Stimulated activated CD8-positive, alpha-beta memory T cell treated with anti-CD3 and anti-CD28 coated beads, Interleukin-4, amount 100 ng/mL, for 24 hours (primary cell): ENCODE measurements at regions not wholly inside any gene's neighbourhood (a gene's known extent, or its start where the extent isn't known, plus 50 kb on each side); places are given as distances from the start of the nearest gene placed in this dataset.

Experiments
- DNase-seq: peaks from one replicate; pipeline ENCODE4 v3.0.0-alpha.2; 2020; ENCODE audit warnings: low read depth

DNA sequence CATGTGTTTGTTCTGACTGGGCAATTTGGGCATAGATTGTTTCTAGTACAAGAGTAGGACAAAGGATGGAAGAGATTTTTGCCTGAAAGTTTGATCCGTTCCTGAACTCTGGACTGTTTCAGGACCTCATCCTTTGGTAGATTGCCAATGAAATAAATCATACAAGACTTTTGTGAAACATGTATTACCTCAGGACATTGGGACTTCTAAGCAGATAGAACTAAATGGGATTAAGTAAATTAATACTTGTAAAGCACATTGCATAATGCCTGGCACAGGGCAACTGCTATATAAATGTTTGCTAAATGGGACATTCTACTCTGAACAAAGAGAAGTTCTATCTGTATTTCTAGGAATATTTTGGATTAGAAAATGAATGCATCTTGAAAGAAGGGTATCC, 164.8 kb upstream of the RPS6KA3 start:
- DNase-seq, result no peak

GRCh38 chrX:20427173-20427770, 160.6 kb upstream of the RPS6KA3 start:
- DNase-seq, result no peak

GRCh38 chrX:20421697-20422096, 155.0 kb upstream of the RPS6KA3 start:
- no peak for DNase-seq

- no peak for DNase-seq
These were observed 154.6 kb upstream of the RPS6KA3 start for GRCh38 chrX:20421275-20421674.

DNA sequence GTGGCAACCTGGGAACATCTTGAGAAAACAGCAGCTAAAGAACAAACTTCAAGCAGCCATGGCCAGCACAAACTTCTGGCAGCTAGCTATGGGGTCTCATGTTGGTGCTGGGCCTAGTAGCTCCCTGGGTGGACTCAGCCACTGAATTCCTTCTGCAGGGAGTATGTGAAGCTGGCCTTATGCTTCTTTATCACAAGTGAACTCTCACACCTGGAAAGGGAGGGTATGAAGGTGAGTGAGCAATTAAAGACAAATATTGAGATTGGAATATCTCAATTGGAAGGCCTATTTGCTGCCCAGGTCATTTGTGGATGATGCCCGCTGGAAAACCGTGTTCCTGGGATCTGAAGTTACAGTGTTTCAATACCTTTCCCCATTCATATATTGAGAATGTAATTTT, 153.3 kb upstream of the RPS6KA3 start:
- no peak for DNase-seq

- DNase-seq, result no peak
These were observed 151.9 kb upstream of the RPS6KA3 start for GRCh38 chrX:20418379-20419150.

- DNase-seq, result no peak
These were observed 148.2 kb upstream of the RPS6KA3 start for GRCh38 chrX:20414762-20415445.

DNA sequence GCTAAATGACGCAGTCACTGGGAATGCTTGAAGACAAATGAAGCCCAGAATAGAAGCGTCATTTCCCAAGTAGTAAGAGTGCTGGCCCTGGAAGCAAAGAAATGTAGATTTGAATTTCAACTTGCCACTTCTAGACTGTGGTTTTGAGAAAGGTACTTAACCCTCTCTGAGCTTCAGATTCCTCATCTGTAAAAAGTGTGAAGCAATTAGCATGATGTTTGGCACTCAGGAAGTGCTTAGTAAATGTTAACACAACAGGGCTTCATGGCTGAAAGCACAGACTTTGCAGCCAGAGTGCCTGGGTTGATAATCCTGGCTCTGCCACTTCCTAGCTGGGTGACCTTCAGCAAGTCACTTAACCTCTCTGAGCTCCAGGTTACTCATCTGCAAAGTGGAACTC, 147.4 kb upstream of the RPS6KA3 start:
- DNase-seq, result no peak

DNA sequence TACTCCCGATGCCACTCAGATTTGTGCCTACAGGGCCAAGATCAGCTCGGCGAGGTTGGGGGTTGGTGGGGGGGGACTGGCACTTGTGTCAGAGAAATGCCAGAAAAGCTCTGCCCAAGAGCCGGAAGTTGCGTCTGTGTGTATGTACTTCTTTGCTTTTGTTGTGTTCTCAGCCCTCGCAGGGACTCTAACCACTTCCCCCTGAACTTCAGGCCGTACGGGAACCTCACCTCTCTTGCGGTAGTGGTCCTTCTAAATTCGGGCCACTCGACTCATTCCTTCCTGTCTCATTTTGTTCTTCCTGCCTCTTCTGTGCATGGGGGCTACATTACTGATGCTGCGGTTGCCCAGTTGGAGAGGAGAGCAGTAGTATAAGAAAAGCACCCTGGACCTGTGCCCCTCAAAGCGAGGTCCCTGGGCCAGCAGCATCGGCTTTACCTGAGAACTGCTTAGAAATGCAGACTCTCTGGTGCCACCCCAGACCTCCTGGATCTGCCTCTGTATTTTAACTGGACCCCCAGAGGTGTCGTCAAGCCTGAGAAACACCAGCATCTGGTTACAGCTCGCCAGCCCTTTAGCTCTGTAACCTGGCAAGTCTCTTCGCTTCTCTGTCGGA, 146.3 kb upstream of the RPS6KA3 start:
- peak; percentile 7 for DNase-seq

DNA sequence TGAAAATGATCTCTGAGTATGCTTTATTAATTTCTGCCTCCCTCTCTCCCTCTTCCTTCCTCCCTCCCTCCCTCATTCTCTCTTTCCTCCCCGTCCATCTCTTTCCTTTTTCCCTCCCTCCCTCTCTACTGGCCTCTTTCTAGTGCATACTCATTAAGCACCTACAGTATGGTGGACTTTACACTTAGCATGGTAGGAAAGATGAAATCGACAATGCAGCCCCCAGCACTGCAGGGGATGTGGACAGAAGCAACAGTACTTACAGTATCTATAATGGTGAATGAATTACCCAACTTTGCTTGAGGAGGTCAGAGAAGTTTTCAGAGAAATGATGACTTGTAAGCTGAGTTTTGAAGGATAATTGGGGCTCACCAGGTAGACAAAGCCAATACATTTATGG, 143.8 kb upstream of the RPS6KA3 start:
- DNase-seq, result no peak

DNA sequence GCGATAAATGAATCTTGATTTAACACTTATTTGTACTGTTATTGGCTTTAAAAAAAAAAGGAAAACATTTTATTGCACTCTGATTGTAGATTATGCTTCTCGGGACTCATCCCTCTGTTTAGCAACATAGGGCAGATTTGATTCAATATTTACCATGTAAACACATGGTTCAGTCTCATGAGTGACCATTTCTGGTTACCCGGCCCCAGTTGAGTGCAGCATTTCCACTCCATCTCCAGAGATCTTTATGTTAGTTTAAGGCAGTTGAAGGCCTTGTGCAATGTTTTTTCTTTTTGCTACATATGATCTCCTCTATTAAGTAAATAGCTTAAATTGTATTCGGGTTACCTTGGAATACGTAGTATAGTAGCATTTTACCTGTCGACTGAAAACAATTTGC, 143.3 kb upstream of the RPS6KA3 start:
- DNase-seq, result no peak

DNA sequence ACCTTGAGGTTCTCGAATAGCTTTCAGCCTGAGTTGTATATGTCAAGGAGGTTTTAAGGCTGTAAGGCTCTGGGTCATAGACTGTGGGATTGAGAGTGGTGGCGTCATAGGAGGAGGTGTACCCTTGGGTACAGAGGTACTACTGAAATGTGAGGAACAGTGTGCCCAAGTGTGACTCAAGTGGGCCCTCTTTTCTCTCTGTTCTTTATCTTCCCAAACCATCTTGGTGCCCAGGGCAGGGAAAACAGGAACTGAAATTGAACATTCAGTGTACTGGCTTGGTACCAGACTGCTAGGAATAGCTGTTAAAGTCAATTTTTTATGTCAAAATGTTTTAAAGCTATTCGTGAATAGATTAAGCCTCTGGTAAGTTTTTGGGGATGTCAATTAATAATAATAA, 136.2 kb upstream of the RPS6KA3 start:
- DNase-seq, result no peak

GRCh38 chrX:20399728-20400414, 133.2 kb upstream of the RPS6KA3 start:
- DNase-seq, result no peak

GRCh38 chrX:20397587-20397986, 130.9 kb upstream of the RPS6KA3 start:
- no peak for DNase-seq

DNA sequence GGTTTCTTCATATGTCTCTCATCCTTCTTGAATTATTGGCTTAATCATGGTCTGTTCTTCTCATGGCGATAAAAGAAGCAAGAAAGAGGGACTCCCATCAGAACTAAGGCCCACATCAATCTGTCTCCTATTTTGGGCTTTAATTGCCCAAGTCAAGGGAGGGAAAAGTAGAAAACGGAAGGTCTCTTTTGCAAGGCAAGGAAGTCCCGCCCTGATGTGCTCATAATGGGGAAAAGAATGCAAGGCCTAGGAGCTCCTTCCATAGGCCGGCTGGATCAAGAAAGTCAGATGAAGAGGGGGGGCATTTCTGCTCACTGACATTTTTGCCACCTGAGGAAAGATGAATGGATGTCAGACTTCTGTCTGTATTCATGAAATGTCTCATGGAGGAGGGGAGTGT, 127.7 kb upstream of the RPS6KA3 start:
- no peak for DNase-seq

GRCh38 chrX:20393944-20394343, 127.2 kb upstream of the RPS6KA3 start:
- no peak for DNase-seq

DNA sequence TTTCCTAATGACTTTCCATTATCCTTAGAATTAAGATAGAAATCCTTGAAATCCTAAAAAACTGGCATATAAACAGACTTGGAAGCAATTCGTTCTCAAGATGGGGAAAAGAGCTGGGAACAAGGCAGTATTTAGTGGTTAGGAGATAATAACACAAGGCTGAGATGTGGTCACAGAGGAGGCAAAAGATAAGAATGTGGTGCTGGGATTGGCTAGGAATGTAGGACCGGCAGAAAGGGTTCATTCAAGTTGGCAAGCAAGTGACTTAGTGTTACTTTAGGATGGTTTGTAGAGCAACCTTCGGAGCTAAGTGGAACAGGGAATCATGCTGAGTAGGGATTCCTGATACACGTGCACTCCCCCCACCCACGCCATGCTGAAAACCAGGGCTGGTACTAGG, 121.9 kb upstream of the RPS6KA3 start:
- no peak for DNase-seq

- no peak for DNase-seq
These were observed 116.8 kb upstream of the RPS6KA3 start for GRCh38 chrX:20383477-20383876.

DNA sequence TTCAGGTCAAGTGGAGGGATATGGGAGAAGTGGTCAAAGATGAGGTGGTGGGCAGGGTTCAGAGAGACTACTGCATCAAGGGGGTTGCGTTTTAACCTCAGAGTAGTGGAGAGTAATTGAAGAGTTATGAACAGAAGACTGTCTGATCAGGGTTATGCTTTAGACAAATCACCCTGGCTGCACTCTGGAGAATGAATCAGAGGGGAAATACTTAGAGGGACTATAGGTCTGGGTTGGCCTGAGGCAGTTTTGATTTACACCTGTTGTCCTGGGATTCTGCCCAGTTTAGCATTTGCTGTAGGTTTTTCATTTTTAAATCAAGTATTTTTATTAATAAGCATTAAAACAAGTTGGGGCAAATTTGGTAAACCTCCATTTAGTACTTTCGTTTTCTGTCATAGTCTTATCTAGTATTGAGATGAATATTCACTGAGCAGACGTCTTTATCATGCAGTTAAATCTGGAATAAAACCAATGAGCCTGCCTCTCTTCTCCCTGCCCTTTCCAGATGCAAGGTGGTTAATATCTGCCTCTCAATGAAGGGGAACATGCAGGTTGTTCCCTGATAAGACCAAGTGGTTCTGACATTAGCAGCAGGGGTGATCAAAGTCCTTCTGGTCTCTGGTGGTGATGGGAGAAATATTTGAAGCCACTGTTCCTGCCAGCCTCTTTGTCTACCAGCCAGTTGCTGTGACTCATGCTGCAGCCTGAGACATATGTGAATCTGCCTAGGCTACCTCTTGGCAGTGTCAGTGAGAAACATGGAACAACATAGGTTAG, 116.0 kb upstream of the RPS6KA3 start:
- DNase-seq, result no peak

DNA sequence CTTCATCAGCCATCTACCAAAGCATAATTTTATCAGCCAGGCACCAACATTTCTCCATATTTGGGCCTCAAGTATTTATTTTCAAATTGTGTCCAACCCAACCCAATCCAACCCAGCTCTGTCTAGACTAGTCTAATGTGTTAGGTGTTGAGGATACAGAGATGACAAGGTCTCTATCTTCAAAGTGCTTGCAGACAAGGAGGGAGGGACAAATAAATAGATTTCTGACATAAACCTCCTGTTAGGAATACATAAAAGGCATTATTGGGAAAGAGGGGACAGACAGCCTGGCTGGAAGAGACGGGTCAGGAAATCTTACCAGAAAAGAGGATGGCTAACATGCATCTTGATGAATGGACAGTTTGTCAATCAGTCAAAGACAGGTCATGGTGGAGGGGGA, 115.4 kb upstream of the RPS6KA3 start:
- no peak for DNase-seq

DNA sequence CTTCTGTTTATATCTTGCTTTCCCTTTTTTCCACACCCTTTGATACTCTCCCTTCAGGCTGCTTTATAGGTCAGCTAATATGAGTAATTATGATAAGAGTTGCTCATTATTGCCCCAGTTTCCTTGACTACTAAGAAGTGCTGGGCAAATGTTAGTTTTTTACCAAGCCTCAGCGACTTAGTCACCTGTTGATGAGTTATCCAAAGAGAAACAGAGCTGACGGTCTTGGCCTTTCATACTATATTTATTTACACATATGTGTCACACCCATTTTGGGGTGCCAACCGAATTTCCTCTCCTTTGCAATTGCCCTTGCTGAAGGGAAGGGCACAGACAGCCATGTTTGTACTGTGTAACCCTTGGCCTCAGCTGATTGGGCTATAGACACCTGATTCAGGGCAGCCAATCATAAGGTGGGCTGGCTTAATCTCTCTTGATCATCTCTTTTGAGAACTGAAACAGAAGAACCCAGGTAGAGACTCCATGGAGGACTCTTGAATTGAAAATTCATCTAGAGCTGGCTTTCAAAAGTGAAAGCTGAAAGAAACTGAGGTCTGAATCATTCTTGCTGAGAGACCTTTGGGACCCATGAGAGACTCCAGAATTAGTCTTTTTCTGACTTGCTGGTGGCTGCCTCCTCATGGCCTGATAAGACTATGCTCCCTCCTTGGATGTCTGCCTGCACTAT, 111.7 kb upstream of the RPS6KA3 start:
- DNase-seq, result no peak
